MV-4-11 (cell line): ENCODE measurements at regions not wholly inside any gene's neighbourhood (a gene's known extent, or its start where the extent isn't known, plus 50 kb on each side); places are given as distances from the start of the nearest gene placed in this dataset.

ENCODE experiments used
- DNase-seq: peaks from one replicate; lab custom pipeline; 2025; lab: John Stamatoyannopoulos, UW

- DNase-seq, result no peak
Observed at GRCh38 chr1:23639460-23640095, 52.0 kb upstream of the RPL11 start.

GRCh38 chr1:23638786-23639241, 52.8 kb upstream of the RPL11 start:
- DNase-seq, result no peak

GRCh38 chr1:23638188-23638619, 53.4 kb upstream of the RPL11 start:
- no peak for DNase-seq

GRCh38 chr1:23636009-23636408, 55.6 kb upstream of the RPL11 start:
- no peak for DNase-seq

GRCh38 chr1:23634840-23635651, 56.6 kb upstream of the RPL11 start:
- DNase-seq, result peak; percentile 32

- DNase-seq, result no peak
Observed at GRCh38 chr1:23634518-23634839, 57.1 kb upstream of the RPL11 start.

GRCh38 chr1:23632479-23633160, 59.0 kb upstream of the RPL11 start:
- no peak for DNase-seq

GRCh38 chr1:23629708-23630290, 61.8 kb upstream of the RPL11 start:
- no peak for DNase-seq

GRCh38 chr1:23628951-23629387, 62.6 kb upstream of the RPL11 start:
- no peak for DNase-seq

GRCh38 chr1:23627069-23627735, 64.4 kb upstream of the RPL11 start:
- DNase-seq, result no peak

- DNase-seq, result no peak
Observed at GRCh38 chr1:23625929-23626535, 65.6 kb upstream of the RPL11 start.

GRCh38 chr1:23625459-23625858, 66.1 kb upstream of the RPL11 start:
- DNase-seq, result no peak

GRCh38 chr1:23624440-23624839, 65.1 kb upstream of the ID3 start:
- DNase-seq, result no peak

GRCh38 chr1:23622284-23622683, 63.0 kb upstream of the ID3 start:
- no peak for DNase-seq

- DNase-seq, result no peak
Observed at GRCh38 chr1:23620605-23621004, 61.3 kb upstream of the ID3 start.

GRCh38 chr1:23619299-23620188, 60.2 kb upstream of the ID3 start:
- DNase-seq, result no peak

- DNase-seq, result no peak
Observed at GRCh38 chr1:23618586-23619083, 59.3 kb upstream of the ID3 start.

- no peak for DNase-seq
Observed at GRCh38 chr1:23617084-23617521, 57.8 kb upstream of the ID3 start.

GRCh38 chr1:23616292-23616824, 57.1 kb upstream of the ID3 start:
- no peak for DNase-seq

GRCh38 chr1:23615852-23616251, 56.6 kb upstream of the ID3 start:
- DNase-seq, result no peak
